NCI-H187 treated with DMSO at 0.1 percent for 48 hours (cell line): ENCODE measurements at regions not wholly inside any gene's neighbourhood (a gene's known extent, or its start where the extent isn't known, plus 50 kb on each side); places are given as distances from the start of the nearest gene placed in this dataset.
"Not testable (repeated sequence)": the region's sequence is repeated elsewhere in the genome, so short reads cannot be mapped to it uniquely, and the experiment has no call there.

ENCODE experiments used
- DNase-seq: peaks from one replicate; lab custom pipeline; 2025; lab: John Stamatoyannopoulos, UW

DNA sequence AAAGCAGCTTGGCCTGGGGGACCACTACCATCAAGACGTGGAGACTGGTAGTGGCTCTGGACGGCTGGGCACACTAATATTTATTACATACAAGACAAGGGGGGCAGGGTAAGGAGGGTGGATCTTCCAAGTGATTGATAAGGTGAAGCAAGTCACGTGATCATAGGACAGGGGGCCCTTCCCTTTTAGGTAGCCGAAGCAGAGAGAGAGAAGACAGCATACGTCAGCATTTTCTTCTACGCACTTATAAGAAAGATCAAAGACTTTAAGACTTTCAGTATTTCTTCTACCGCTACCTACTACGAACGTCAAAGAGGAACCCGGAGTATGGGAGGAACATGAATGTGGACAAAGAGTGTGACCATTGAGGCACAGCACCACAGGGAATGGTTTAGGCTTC is 307.9 kb downstream of the RPIA start:
- no peak for DNase-seq

DNA sequence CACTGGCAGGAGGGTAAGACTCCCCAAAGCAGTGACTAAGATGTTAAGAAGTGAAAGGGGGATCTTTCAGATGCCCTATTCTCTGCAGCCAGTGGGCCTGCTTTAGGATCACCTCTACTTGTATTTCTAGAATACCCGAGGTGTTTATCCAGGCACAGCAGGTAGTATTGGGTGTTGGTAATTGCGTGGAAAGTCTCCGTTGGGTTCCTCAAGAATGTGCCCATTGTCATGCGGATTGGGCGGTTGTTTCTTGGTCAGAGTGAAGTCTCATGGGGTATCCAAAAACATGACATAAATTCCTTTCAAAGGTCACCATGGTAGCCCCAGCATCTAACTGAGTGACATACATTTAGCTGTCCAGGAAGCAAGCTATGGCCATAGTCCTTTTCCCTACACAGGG is 308.8 kb downstream of the RPIA start:
- DNase-seq = no peak

DNA sequence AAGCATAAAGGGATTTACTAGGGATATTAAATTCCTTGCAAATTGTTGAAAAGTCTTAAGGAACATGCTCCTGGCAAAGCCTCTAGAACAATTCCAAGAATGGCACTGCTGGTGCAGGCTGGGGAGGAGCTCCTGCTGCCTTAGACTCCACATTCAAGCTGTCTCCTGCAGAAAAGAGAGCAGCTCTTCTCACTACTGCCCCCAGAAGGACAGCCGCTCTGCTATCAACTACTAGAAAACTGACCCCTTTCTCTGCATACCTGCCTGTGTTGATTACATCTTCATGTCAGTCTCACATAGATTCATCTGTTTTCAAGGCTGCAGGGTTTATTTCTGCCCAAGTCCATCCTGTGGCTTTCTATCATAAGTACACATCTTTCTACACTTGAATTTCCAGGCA is 312.8 kb downstream of the RPIA start:
- DNase-seq = not testable (repeated sequence)

DNA sequence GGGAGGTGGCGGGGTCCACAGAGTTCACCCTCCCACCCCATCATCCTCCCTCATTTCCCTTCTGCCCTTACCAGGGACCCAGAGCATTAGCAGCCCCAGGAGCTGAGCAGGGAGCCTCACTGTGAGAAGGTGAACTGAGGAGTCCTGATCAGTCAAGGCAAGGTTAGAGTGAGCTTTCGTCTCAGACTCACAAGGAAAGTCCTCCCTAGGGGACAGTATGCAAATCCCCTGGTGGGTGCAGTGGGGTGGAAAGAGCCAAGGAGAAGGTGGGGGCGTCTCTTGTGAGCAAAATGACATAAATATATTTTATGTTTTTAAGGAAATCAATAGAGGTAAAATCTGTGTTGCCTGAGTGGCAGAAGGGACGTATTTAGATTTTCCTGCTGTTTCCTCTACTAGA is 329.1 kb downstream of the RPIA start:
- not testable (repeated sequence) for DNase-seq

DNA sequence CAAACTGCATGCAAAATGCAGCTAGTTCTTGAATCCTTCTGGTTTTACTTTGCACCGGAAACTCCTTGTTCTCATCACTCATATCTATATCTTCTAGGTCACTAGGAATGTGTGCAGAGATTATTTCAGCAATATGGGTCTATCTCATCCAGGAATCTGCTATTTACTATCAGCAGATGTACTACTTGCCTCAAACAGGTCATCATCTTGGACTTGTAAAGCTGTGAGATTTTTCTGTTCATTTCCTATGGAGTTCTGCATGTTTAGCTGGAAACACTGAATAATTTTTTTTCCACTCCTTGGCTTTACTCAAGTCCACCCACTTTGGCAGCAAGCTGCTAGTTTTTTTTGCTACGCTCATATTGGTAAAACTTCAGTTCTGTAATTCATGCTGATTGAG is 334.8 kb downstream of the RPIA start:
- not testable (repeated sequence) for DNase-seq

DNA sequence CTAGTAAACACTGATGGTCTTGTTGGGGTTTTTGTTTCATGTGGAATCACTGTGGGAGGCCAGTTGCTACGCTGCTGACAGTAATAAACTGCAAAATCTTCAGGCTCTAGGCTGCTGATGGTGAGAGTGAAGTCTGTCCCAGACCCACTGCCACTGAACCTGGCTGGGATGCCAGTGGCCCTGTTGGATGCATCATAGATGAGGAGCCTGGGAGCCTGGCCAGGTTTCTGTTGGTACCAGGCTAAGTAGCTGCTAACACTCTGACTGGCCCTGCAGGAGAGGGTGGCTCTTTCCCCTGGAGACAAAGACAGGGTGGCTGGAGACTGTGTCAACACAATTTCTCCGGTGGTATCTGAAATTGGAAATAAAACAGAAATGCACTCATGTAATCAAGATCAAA is 335.6 kb downstream of the RPIA start:
- not testable (repeated sequence) for DNase-seq

DNA sequence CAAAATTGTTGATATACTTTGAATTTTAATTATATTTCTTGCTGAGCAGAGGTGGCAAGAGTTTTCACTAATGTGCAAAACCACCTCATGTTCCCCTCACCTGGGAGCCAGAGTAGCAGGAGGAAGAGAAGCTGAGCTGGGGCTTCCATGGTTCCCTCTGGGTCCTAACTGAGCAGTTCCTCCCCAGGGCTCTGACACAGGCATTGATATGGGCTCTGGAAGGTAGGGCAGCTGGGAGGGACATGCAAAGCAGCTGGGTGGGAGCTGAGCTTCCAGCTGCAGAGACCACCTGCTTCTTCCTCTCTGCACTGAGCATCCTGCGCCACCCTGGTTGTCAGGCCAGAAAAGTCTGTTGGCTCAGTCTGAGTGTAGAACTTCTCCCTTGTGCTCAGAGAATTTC is 336.1 kb downstream of the RPIA start:
- not testable (repeated sequence) for DNase-seq

DNA sequence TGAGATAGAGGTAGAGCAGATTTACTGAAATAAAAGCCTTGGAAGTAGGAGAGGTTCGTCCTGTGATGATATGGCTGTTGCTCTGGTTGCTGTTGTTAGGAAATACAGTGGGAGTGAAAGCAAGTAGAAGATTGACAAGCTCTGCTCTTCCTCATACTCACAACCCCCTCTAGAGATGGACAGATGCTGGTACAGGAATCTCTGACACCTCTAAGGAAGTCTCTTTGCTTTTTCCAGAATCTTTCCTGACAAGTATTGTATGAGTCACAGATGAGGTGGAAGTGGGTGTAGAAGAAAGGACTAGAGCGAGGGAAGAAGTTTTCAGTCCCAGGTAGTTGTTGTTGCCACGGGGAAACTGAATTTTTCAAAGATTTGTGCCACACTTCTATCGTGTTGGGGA is 337.8 kb downstream of the RPIA start:
- not testable (repeated sequence) for DNase-seq

DNA sequence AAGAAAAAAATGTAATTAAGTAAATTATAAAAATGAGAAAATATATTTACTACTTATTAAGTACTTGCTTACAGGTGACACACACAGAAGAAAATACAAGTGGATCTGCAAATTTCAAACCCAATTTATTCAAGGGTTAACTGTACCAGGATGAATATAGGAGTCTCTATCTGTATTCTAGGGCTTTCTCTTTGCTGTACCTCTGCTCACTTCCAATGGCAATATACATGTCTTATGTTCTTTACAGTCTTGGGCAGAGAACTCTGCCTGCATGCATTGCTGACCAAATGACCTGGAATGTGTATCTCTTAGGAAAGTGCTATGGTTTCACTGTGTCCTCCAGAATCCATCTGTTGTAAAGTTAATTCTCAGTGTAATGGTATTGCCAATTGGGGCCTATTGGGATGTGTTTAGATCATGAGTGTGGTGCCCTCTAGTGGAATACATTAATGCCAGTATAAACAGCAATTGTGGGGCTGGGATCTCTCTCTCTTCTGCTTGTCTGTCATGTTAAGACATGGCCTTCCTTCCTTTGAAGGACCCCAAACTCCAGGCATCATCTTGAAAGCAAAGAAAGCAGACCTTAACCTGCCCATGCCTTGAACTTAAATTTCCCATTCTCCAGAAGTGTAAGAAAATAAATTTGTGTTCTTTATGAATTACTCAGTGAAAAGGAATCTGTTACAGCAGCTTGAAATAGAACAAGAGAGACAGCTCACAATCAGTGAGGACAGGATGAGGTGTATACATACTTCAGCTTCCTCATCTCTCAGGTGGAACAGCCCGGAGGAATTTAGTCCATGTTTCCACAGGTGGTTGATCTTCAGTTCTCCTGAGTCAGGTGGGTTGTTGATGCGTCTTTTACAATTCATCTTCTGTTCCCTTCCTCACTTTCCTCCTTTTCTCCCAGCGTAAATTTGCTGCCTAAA is 356.9 kb downstream of the RPIA start:
- DNase-seq = not testable (repeated sequence)

DNA sequence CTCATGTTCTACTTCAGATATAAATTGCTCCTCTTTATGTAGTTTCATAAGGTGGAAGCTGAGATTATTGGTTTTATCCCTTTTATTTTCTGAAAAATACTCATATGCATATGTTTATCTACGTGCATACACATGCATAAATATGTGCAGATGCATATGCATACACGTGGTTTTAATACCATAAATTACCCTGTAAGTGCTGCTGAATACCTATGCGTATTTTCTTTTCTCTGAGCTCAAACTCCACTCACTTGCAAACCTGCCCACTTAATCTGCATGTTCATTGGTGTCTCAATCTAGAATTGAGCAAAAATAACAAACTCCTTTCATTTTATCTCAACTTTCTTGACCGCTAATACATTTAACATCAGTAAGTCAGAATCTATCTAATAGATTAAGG is 367.1 kb downstream of the RPIA start:
- DNase-seq = not testable (repeated sequence)

DNA sequence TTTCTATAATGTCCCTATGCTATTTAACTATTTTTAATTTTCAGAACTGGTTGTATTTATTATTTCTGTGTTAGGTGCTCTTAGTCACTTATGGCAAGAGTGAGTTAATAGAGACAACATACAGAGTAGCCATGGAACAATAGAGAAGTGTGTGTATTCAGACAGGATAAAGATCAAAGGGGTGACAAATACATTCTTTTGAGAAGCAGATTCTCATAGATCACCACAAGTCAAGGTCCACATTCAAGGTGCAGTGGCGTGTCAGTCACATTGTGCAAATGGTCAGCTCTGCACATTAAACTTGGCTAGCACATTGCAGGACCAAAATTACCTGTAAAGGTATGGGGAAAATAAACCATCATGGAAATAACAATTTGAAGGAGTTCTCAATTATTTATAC is 369.7 kb downstream of the RPIA start:
- DNase-seq = not testable (repeated sequence)

DNA sequence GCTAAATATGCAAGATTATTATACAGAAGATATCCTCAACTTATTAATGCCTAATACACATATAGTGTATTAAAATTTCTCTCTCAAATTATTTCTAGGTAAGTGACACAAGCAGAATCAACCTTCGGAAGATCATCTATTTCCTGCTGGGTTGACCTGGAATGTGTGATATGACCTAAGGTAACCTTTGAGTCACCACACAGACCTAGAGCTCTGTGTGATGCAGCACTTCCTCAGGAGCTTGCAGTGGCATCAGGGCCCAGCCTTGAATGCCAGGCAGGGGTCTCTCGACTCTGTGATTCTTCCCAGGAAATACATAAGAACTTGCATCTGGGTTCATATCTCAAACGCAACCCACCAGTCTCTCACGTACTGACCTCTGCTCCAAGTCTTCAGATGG is 385.3 kb downstream of the RPIA start:
- DNase-seq = not testable (repeated sequence)

DNA sequence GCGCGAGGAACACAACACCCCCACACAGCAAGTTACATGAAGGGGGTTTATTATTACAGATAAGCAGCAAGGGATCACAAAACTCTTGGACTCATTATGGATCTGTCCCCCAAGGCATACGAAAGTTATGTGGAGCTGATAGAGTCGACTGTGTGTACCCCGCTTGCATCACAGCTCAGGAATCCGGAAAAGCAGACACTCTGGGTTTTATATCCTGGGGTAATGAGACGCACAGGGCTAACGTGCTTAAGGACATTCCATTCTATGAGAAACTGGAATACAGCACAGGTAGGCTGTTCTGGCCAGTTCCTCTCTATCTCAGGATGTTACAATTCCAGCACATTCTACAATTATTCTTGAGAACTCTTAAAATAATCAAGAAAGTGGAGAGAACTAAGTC is 401.4 kb downstream of the RPIA start:
- DNase-seq = not testable (repeated sequence)

DNA sequence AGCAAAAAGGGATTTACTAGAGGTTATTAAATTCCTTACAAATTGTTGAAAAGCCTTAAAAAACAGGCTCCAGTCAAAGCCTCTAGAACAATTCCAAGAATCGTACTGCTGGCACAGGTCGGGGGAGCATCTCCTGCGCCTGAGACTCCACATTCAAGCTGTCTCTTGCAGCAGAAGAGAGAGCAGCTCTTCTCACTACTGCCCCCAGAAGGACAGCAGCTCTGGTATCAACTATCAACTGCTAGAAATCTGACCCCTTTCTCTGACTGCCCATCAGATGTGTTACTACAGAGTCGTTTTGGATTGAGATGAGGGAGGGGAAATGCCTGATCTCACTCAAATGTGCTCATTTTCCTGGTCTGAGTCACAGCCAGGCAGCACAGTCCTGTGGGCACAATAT is 403.6 kb downstream of the RPIA start:
- DNase-seq = not testable (repeated sequence)

DNA sequence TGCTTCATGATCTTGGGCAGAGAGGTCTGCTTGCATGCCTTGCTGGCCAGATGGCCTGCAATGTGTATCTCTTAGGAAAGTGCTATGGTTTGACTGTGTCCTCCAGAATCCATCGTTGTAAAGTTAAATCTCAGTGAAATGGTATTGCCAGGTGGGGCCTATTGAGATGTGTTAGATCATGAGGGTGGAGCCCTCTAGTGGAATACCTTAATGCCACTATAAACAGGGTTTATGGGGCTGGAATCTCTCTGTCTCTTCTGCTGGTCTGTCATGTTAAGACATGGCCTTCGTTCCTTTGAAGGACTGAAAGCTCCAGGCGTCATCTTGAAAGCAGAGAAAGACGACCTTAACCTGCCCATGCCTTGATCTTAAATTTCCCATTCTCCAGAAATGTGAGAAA is 411.1 kb downstream of the RPIA start:
- not testable (repeated sequence) for DNase-seq

DNA sequence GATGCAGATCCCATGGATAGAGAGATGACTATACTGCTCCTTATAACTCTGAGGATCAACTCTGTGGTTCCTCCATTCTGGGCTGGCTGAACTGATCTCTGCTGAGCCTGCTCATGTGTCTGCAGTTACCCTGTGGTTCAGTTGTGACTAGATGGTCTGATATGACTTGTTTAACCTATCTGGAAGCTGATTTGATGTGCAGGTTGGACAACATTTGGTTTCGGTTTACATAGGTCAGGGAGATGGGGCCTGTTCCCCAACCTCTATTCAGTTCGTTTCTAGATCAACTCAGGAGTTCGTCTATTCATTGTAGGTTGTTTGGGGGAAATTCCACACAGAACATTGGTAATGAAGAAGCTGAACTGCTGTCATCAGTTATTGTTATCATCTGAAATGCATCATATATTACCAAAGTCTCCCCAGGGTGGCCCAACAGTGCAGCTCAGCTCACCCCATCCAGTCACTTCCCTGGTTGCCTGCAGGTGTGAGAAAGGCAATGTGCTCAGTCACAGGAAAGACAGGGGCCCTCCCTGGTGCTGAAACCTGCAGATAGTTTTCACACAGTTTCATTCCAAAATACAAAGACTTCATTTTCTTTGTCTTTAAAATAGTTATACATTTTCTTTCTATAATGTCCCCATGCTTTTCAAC is 415.0 kb downstream of the RPIA start:
- DNase-seq = not testable (repeated sequence)

DNA sequence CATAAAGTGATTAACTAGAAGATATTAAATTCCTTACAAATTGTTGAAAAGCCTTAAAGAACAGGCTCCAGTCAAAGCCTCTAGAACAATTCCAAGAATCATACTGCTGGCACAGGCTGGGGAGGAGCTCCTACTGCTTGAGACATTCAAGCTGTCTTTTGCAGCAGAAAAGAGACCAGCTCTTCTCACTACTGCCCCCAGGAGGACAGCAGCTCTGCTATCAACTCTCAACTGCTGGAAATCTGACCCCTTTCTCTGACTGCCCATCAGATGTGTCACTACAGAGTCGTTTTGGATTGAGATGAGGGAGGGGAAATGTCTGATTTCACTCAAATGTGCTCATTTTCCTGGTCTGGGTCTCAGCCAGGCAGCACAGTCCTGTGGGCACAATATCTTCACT is 421.0 kb downstream of the RPIA start:
- DNase-seq = not testable (repeated sequence)

DNA sequence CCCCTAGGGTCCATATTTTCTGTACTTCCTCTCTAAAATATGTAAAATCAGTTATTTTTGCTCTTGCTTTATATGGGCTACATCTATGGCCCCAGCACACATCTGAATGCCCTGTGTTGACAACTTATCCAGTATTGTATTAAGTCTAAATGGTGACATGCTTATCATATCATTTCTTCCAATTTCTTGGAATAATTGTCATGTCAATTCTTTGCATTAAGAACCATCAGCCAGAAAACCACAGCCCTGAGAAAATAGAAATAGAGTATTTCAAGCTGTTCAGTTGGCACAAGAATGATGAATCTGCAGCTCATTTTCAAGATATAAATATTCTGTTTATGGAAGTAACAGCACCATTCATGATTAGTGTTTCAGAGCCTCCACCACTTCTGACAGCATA is 421.8 kb downstream of the RPIA start:
- DNase-seq = not testable (repeated sequence)

DNA sequence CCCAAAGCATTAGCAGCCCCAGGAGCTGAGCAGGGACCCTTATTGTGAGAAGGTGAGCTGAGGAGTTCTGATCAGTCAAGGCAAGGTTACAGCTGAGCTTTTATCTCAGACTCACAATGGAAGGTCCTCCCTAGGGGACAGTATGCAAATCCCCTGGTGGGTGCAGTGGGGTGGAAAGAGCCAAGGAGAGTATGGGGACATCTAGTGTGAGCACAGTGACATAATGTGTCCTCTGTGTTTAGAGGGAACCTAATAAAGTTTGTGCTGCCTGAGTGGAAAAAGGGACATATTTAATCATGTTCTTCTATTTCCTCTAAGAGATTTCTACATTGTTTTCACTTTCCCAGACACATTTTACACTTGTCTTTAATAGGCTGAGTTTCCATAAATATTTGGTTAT is 438.0 kb downstream of the RPIA start:
- not testable (repeated sequence) for DNase-seq

DNA sequence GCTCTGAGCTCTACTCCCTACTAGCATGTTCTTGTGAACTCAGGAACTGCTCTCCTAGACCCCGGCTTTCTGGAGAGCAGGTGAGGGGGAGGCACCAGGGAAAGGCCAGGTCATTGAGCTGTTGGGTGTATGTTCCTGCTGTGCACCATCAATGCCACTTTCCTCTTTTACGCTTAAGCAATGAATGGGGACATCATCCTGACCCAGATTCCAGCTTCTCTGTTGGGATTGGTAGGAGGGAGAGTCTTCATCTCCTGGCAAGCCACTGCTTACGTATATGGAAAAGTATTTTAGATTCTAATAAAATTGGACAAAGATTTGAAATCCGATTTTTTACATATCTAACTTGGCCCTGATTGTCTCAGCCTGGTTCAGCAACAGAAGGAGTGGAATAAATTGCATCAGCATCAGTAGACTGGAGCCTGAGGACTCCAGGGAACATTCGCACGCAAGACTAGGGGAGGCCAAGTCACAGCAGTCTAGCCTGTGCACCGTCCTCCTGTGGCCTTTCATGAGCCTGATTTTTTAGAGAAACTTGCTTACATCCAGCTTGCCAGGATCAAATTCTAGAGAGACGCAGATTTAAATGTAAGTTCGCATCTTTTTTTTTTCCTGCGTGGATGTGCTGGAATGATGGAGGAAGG is 439.3 kb downstream of the RPIA start:
- DNase-seq = not testable (repeated sequence)

DNA sequence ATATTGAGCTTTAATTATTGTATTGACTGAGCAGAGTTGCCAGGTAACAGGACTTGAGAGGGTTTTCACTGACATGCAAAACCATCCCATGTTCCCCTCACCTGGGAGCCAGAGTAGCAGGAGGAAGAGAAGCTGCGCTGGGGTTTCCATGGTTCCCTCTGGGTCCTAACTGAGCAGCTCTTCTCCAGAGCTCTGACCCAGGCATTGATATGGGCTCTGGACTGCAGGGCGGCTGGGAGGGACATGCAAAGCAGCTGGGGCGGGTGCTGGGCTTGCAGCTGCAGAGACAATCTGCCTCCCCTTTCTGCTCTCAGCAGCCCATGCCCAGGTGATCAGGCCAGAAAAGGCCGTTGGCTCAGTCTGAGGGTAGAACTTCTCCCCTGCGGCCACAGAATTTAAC is 451.5 kb downstream of the RPIA start:
- not testable (repeated sequence) for DNase-seq

DNA sequence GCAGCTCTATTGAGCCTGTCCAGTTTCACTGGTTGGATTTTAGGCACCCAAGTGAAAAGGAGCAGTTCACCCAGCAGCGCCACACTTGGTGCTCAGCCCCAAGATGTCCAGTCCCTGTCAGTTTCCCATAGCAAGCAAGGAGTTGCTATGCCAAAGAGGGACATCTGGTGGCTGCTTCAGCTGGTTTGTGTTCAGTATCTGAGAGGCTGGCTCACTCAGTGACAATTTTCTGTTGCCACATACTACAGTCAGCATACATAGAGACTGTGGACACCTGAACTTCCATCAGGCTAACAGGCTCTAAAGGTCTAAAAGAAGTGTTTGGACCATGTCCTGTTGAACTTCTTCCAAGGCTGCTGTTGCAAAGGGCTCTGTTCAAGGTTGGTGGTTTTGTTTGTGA is 453.9 kb downstream of the RPIA start:
- not testable (repeated sequence) for DNase-seq

DNA sequence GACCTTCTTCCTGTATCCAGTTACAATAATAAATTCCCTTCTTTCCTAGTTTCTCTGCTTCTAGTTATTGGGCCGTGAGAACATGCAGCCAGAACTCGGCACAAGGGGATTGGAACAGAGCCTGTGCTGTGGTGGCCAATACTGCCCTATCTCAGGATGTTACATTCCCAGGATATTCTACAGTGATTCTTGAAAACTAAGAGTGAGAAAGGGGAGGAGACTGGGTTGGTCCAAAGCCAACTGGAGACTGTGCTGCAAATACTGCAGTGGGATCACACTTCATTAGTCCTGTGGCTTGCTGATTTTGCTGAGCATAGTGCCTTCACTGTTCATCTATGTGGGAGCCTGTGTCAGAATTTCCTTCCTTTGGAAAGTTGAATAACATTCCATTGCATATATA is 456.8 kb downstream of the RPIA start:
- DNase-seq = not testable (repeated sequence)
